ENCODE measurements at regions not wholly inside any gene's neighbourhood (a gene's known extent, or its start where the extent isn't known, plus 50 kb on each side); places are given as distances from the start of the nearest gene placed in this dataset.
"Not testable (repeated sequence)": the region's sequence is repeated elsewhere in the genome, so short reads cannot be mapped to it uniquely, and the experiment has no call there.

- no peak overlapping the region for H3K27ac ChIP-seq
- TF ChIP-seq CTCF (conservative IDR thresholded peaks at IDR 0.05), result no peak
Observed at GRCh38 chr1:197985351-197985750, 68.2 kb downstream of the LHX9 start.

GRCh38 chr1:197986817-197987216, 69.6 kb downstream of the LHX9 start:
- H3K27ac ChIP-seq, result no peak overlapping the region
- TF ChIP-seq CTCF (conservative IDR thresholded peaks at IDR 0.05), result no peak

GRCh38 chr1:197987294-197987693, 70.1 kb downstream of the LHX9 start:
- H3K27ac ChIP-seq, result no peak overlapping the region
- no peak for TF ChIP-seq CTCF (conservative IDR thresholded peaks at IDR 0.05)

- H3K27ac ChIP-seq, result not testable (repeated sequence)
Observed at GRCh38 chr1:197988581-197988980, 71.4 kb downstream of the LHX9 start.

- no peak for TF ChIP-seq CTCF (conservative IDR thresholded peaks at IDR 0.05)
- no peak overlapping the region for H3K27ac ChIP-seq
Observed at GRCh38 chr1:197989058-197989457, 71.9 kb downstream of the LHX9 start.

- H3K27ac ChIP-seq, result no peak overlapping the region
- no peak for TF ChIP-seq CTCF (conservative IDR thresholded peaks at IDR 0.05)
Observed at GRCh38 chr1:197991594-197991993, 74.4 kb downstream of the LHX9 start.

GRCh38 chr1:197994907-197995407, 77.8 kb downstream of the LHX9 start:
- TF ChIP-seq CTCF (conservative IDR thresholded peaks at IDR 0.05), result no peak
- no peak overlapping the region for H3K27ac ChIP-seq

GRCh38 chr1:197995408-197996258, 78.5 kb downstream of the LHX9 start:
- H3K27ac ChIP-seq, result no peak overlapping the region
- TF ChIP-seq CTCF (conservative IDR thresholded peaks at IDR 0.05), result no peak

- not testable (repeated sequence) for H3K27ac ChIP-seq
Observed at GRCh38 chr1:197996259-197996512, 79.0 kb downstream of the LHX9 start.
